ENCODE measurements at regions not wholly inside any gene's neighbourhood (a gene's known extent, or its start where the extent isn't known, plus 50 kb on each side); places are given as distances from the start of the nearest gene placed in this dataset.
A peak's percentile ranks its signal among the peaks of the same experiment; 100 is the strongest.

DNA sequence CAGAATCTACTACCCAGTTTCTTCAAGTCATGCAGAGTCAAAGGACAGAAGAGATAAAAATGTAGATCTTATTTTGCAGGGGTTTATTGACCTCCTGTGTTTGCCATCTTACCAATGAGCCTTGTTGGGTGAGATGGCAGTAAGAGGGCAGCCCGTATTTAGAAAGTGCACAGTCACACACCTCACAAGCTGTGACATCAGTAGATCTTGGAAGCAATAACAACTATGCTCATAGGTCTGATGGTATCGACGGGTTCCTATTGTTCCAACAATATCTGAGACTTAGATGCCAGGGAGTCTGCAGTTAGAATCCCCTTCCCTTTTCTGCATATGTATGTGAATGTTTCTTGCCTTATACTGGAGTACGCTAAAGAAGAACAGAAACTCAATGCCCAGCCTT lies 189.0 kb upstream of the DYRK2 start:
- H2BK120ac ChIP-seq (ENCODE audit: insufficient read depth, low read length, poor library complexity) = no peak overlapping the region
- H2AK5ac ChIP-seq (ENCODE audit: low read length) = no peak overlapping the region
- no peak overlapping the region for H3K14ac ChIP-seq (ENCODE audit: low read length)
- no peaks in the 10 kb centered on the region for H3K79me2 ChIP-seq (ENCODE audit: control insufficient read depth, insufficient read depth, low read length, poor library complexity)
- H3K23ac ChIP-seq (ENCODE audit: low read length) = no peak overlapping the region
- H3K4me1 ChIP-seq (ENCODE audit: control insufficient read depth in 1 of 2, insufficient read depth in 2 of 2, low read length in 2 of 2) = peaks cover 2% of the 10 kb centered on the region in 2 experiments
- H3K4me3 ChIP-seq (ENCODE audit: low read depth, low read length) = no peak overlapping the region
- H3K27ac ChIP-seq (ENCODE audit: low read depth, low read length) = no peak overlapping the region
- no peak overlapping the region for H2BK5ac ChIP-seq (ENCODE audit: low read depth, low read length, poor library complexity)
- H2AFZ ChIP-seq (ENCODE audit: insufficient read depth, low read length, poor library complexity) = no peak overlapping the region
- H3K79me1 ChIP-seq (ENCODE audit: low read length) = no peaks in the 10 kb centered on the region
- no peak overlapping the region for H3K9ac ChIP-seq (ENCODE audit: low read length)
- H3K27me3 ChIP-seq (ENCODE audit: insufficient read depth, low read length) = no peaks in the 10 kb centered on the region
- no peak overlapping the region for H3K4me2 ChIP-seq (ENCODE audit: low read length)
- no peak overlapping the region for H2BK12ac ChIP-seq (ENCODE audit: low read length)
- H4K12ac ChIP-seq (ENCODE audit: low read depth, low read length) = no peak overlapping the region
- H3K9me3 ChIP-seq (ENCODE audit: insufficient read depth, low read depth, low read length) = no peaks in the 10 kb centered on the region
- H4K91ac ChIP-seq (ENCODE audit: low read depth, low read length) = no peak overlapping the region
- no CpG with 5 or more reads among the region's 4 CpGs for WGBS (ENCODE audit: extremely low coverage, insufficient coverage, insufficient read length)
- peak in 1 of 2 donors; percentile 56 for DNase-seq
- H3K36me3 ChIP-seq (ENCODE audit: control insufficient read depth in 1 of 2, insufficient read depth in 2 of 2, low read length in 2 of 2) = no peaks in the 10 kb centered on the region
- H3K4ac ChIP-seq (ENCODE audit: low read depth, low read length) = no peak overlapping the region
- H4K8ac ChIP-seq (ENCODE audit: low read depth, low read length) = no peak overlapping the region
- H3K18ac ChIP-seq (ENCODE audit: low read length) = no peak overlapping the region

DNA sequence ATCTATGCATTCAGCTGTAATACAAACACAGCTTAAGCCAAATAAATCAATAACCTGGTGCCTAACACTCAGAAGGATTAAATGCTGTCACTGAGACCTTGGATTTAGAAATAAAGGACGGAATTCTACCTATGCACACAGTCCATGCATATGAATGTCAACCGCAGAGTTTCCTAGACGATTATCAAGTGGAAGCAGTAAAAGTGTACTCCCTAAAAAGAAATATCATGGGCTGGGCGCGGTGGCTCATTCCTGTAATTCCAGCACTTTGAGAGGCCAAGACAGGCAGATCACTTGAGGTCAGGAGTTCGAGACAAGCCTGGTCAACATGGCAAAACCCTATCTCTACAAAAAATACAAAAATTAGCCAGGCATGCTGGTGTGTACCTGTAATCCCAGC lies 188.2 kb upstream of the DYRK2 start:
- H3K9ac ChIP-seq (ENCODE audit: low read length) = no peak overlapping the region
- H4K91ac ChIP-seq (ENCODE audit: low read depth, low read length) = no peak overlapping the region
- no peak overlapping the region for H2BK5ac ChIP-seq (ENCODE audit: low read depth, low read length, poor library complexity)
- H3K4me3 ChIP-seq (ENCODE audit: low read depth, low read length) = no peak overlapping the region
- no peak overlapping the region for H3K14ac ChIP-seq (ENCODE audit: low read length)
- H2BK12ac ChIP-seq (ENCODE audit: low read length) = no peak overlapping the region
- H3K18ac ChIP-seq (ENCODE audit: low read length) = no peak overlapping the region
- peak; percentile 75 to 81 for DNase-seq
- H3K4ac ChIP-seq (ENCODE audit: low read depth, low read length) = no peak overlapping the region
- no peak overlapping the region for H4K12ac ChIP-seq (ENCODE audit: low read depth, low read length)
- WGBS (ENCODE audit: extremely low coverage, insufficient coverage, insufficient read length) = no CpG with 5 or more reads among the region's 6 CpGs
- H2AK5ac ChIP-seq (ENCODE audit: low read length) = no peak overlapping the region
- no peaks in the 10 kb centered on the region for H3K27me3 ChIP-seq (ENCODE audit: insufficient read depth, low read length)
- H3K36me3 ChIP-seq (ENCODE audit: control insufficient read depth in 1 of 2, insufficient read depth in 2 of 2, low read length in 2 of 2) = no peaks in the 10 kb centered on the region
- H3K9me3 ChIP-seq (ENCODE audit: insufficient read depth, low read depth, low read length) = no peaks in the 10 kb centered on the region
- H3K79me1 ChIP-seq (ENCODE audit: low read length) = no peaks in the 10 kb centered on the region
- no peak overlapping the region for H2AFZ ChIP-seq (ENCODE audit: insufficient read depth, low read length, poor library complexity)
- peaks cover 2% of the 10 kb centered on the region in 2 experiments for H3K4me1 ChIP-seq (ENCODE audit: control insufficient read depth in 1 of 2, insufficient read depth in 2 of 2, low read length in 2 of 2)
- H2BK120ac ChIP-seq (ENCODE audit: insufficient read depth, low read length, poor library complexity) = no peak overlapping the region
- H3K27ac ChIP-seq (ENCODE audit: low read depth, low read length) = no peak overlapping the region
- no peak overlapping the region for H3K4me2 ChIP-seq (ENCODE audit: low read length)
- no peak overlapping the region for H4K8ac ChIP-seq (ENCODE audit: low read depth, low read length)
- H3K79me2 ChIP-seq (ENCODE audit: control insufficient read depth, insufficient read depth, low read length, poor library complexity) = no peaks in the 10 kb centered on the region
- H3K23ac ChIP-seq (ENCODE audit: low read length) = no peak overlapping the region

GRCh38 chr12:67468549-67469245 lies 179.8 kb upstream of the DYRK2 start:
- Histone ChIP-seq H3K79me1 (ENCODE audit: low read length) (peaks cover 12% of the 10 kb centered on the region), H2AK5ac (ENCODE audit: low read length) (peak overlapping the region; percentile 97), H3K36me3 (ENCODE audit: control insufficient read depth in 1 of 2, insufficient read depth in 2 of 2, low read length in 2 of 2) (no peaks in the 10 kb centered on the region), H3K14ac (ENCODE audit: low read length) (peak overlapping the region; percentile 89), H3K4me2 (ENCODE audit: low read length) (no peak overlapping the region), H4K8ac (ENCODE audit: low read depth, low read length) (peak overlapping the region; percentile 42), H3K4me3 (ENCODE audit: low read depth, low read length) (no peak overlapping the region), H2BK5ac (ENCODE audit: low read depth, low read length, poor library complexity) (peak overlapping the region; percentile 74), H3K79me2 (ENCODE audit: control insufficient read depth, insufficient read depth, low read length, poor library complexity) (peaks cover 4% of the 10 kb centered on the region), H3K27me3 (ENCODE audit: insufficient read depth, low read length) (no peaks in the 10 kb centered on the region), H4K12ac (ENCODE audit: low read depth, low read length) (peak overlapping the region; percentile 36), H2BK120ac (ENCODE audit: insufficient read depth, low read length, poor library complexity) (peak overlapping the region; percentile 85), H3K4ac (ENCODE audit: low read depth, low read length) (peak overlapping the region; percentile 54), H4K91ac (ENCODE audit: low read depth, low read length) (peak overlapping the region; percentile 69), H3K4me1 (ENCODE audit: control insufficient read depth in 1 of 2, insufficient read depth in 2 of 2, low read length in 2 of 2) (peaks cover 12 to 14% of the 10 kb centered on the region in 2 experiments), H3K9ac (ENCODE audit: low read length) (no peak overlapping the region), H2BK12ac (ENCODE audit: low read length) (peak overlapping the region; percentile 41), H3K27ac (ENCODE audit: low read depth, low read length) (peak overlapping the region; percentile 72), H3K9me3 (ENCODE audit: insufficient read depth, low read depth, low read length) (no peaks in the 10 kb centered on the region), H2AFZ (ENCODE audit: insufficient read depth, low read length, poor library complexity) (no peak overlapping the region), H3K23ac (ENCODE audit: low read length) (no peak overlapping the region), H3K18ac (ENCODE audit: low read length) (peak overlapping the region; percentile 63)
- no peak for DNase-seq
- no CpG with 5 or more reads among the region's 2 CpGs for WGBS (ENCODE audit: extremely low coverage, insufficient coverage, insufficient read length)

GRCh38 chr12:67469666-67470065 lies 178.9 kb upstream of the DYRK2 start:
- H3K18ac ChIP-seq (ENCODE audit: low read length) = peak overlapping the region; percentile 63
- peak overlapping the region; percentile 89 for H3K14ac ChIP-seq (ENCODE audit: low read length)
- no peaks in the 10 kb centered on the region for H3K9me3 ChIP-seq (ENCODE audit: insufficient read depth, low read depth, low read length)
- no peak for DNase-seq
- peak overlapping the region; percentile 41 for H2BK12ac ChIP-seq (ENCODE audit: low read length)
- H3K27me3 ChIP-seq (ENCODE audit: insufficient read depth, low read length) = no peaks in the 10 kb centered on the region
- H3K27ac ChIP-seq (ENCODE audit: low read depth, low read length) = peak overlapping the region; percentile 72
- peak overlapping the region; percentile 42 for H4K8ac ChIP-seq (ENCODE audit: low read depth, low read length)
- no peak overlapping the region for H4K12ac ChIP-seq (ENCODE audit: low read depth, low read length)
- no peaks in the 10 kb centered on the region for H3K36me3 ChIP-seq (ENCODE audit: control insufficient read depth in 1 of 2, insufficient read depth in 2 of 2, low read length in 2 of 2)
- peak overlapping the region; percentile 10 for H2AFZ ChIP-seq (ENCODE audit: insufficient read depth, low read length, poor library complexity)
- peak overlapping the region; percentile 74 for H2BK5ac ChIP-seq (ENCODE audit: low read depth, low read length, poor library complexity)
- H3K79me1 ChIP-seq (ENCODE audit: low read length) = peaks cover 13% of the 10 kb centered on the region
- no peak overlapping the region for H3K4me3 ChIP-seq (ENCODE audit: low read depth, low read length)
- no CpG with 5 or more reads among the region's 2 CpGs for WGBS (ENCODE audit: extremely low coverage, insufficient coverage, insufficient read length)
- H3K23ac ChIP-seq (ENCODE audit: low read length) = no peak overlapping the region
- H3K4me2 ChIP-seq (ENCODE audit: low read length) = no peak overlapping the region
- no peak overlapping the region for H2AK5ac ChIP-seq (ENCODE audit: low read length)
- H3K9ac ChIP-seq (ENCODE audit: low read length) = no peak overlapping the region
- peak overlapping the region; percentile 69 for H4K91ac ChIP-seq (ENCODE audit: low read depth, low read length)
- H3K4ac ChIP-seq (ENCODE audit: low read depth, low read length) = peak overlapping the region; percentile 39
- peak overlapping the region; percentile 85 for H2BK120ac ChIP-seq (ENCODE audit: insufficient read depth, low read length, poor library complexity)
- peaks cover 4% of the 10 kb centered on the region for H3K79me2 ChIP-seq (ENCODE audit: control insufficient read depth, insufficient read depth, low read length, poor library complexity)
- peaks cover 12 to 20% of the 10 kb centered on the region in 2 experiments for H3K4me1 ChIP-seq (ENCODE audit: control insufficient read depth in 1 of 2, insufficient read depth in 2 of 2, low read length in 2 of 2)
